ENCODE measurements at regions not wholly inside any gene's neighbourhood (a gene's known extent, or its start where the extent isn't known, plus 50 kb on each side); places are given as distances from the start of the nearest gene placed in this dataset.

DNA sequence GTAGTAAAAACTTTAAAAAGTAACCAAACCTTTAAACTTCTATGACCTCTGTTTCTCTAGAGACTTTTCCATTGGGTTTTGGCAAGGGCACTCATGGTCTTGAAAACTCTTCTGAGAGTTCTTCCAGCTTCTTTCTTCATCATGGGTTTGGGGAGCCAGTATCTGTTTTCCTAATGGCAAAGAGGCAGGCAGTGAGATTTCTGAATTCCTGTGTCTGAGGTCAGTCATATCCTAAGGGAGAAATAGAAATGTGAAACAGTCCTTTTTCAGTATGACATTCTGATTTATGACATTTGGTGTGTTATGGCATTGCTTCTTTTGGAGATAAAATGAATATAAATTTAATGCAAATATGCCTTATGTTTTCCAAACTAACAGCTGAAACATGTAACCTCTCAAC lies 518.5 kb upstream of the MARCKS start:
- TF ChIP-seq, protein P1, sequence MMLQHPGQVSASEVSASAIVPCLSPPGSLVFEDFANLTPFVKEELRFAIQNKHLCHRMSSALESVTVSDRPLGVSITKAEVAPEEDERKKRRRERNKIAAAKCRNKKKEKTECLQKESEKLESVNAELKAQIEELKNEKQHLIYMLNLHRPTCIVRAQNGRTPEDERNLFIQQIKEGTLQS (IDR thresholded peaks at IDR 0.05): no peak
- TF ChIP-seq GABPA (IDR thresholded peaks at IDR 0.05 in 1 of 2, conservative IDR thresholded peaks at IDR 0.05 in 1 of 2) (no peak), RXRA (IDR thresholded peaks at IDR 0.05) (no peak), TAF1 (conservative IDR thresholded peaks at IDR 0.05) (no peak), NR2F2 (IDR thresholded peaks at IDR 0.05) (no peak), FOXA1 (IDR thresholded peaks at IDR 0.05) (no peak), HNF4A (conservative IDR thresholded peaks at IDR 0.05) (no peak), HNF4G (IDR thresholded peaks at IDR 0.05) (no peak), YY1 (IDR thresholded peaks at IDR 0.05) (no peak), RAD21 (IDR thresholded peaks at IDR 0.05) (no peak), FOXA2 (IDR thresholded peaks at IDR 0.05) (no peak), SP1 (IDR thresholded peaks at IDR 0.05) (no peak), JUND (IDR thresholded peaks at IDR 0.05) (no peak), EGR1 (IDR thresholded peaks at IDR 0.05; ENCODE audit: low read depth in 2 of 2) (no peak)
- TF ChIP-seq, protein P2, sequence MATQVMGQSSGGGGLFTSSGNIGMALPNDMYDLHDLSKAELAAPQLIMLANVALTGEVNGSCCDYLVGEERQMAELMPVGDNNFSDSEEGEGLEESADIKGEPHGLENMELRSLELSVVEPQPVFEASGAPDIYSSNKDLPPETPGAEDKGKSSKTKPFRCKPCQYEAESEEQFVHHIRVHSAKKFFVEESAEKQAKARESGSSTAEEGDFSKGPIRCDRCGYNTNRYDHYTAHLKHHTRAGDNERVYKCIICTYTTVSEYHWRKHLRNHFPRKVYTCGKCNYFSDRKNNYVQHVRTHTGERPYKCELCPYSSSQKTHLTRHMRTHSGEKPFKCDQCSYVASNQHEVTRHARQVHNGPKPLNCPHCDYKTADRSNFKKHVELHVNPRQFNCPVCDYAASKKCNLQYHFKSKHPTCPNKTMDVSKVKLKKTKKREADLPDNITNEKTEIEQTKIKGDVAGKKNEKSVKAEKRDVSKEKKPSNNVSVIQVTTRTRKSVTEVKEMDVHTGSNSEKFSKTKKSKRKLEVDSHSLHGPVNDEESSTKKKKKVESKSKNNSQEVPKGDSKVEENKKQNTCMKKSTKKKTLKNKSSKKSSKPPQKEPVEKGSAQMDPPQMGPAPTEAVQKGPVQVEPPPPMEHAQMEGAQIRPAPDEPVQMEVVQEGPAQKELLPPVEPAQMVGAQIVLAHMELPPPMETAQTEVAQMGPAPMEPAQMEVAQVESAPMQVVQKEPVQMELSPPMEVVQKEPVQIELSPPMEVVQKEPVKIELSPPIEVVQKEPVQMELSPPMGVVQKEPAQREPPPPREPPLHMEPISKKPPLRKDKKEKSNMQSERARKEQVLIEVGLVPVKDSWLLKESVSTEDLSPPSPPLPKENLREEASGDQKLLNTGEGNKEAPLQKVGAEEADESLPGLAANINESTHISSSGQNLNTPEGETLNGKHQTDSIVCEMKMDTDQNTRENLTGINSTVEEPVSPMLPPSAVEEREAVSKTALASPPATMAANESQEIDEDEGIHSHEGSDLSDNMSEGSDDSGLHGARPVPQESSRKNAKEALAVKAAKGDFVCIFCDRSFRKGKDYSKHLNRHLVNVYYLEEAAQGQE (IDR thresholded peaks at IDR 0.05): no peak
- TF ChIP-seq, protein P3, sequence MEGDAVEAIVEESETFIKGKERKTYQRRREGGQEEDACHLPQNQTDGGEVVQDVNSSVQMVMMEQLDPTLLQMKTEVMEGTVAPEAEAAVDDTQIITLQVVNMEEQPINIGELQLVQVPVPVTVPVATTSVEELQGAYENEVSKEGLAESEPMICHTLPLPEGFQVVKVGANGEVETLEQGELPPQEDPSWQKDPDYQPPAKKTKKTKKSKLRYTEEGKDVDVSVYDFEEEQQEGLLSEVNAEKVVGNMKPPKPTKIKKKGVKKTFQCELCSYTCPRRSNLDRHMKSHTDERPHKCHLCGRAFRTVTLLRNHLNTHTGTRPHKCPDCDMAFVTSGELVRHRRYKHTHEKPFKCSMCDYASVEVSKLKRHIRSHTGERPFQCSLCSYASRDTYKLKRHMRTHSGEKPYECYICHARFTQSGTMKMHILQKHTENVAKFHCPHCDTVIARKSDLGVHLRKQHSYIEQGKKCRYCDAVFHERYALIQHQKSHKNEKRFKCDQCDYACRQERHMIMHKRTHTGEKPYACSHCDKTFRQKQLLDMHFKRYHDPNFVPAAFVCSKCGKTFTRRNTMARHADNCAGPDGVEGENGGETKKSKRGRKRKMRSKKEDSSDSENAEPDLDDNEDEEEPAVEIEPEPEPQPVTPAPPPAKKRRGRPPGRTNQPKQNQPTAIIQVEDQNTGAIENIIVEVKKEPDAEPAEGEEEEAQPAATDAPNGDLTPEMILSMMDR (IDR thresholded peaks at IDR 0.05; ENCODE audit: low read depth, low read length, missing input control): no peak
- TF ChIP-seq, protein P4, sequence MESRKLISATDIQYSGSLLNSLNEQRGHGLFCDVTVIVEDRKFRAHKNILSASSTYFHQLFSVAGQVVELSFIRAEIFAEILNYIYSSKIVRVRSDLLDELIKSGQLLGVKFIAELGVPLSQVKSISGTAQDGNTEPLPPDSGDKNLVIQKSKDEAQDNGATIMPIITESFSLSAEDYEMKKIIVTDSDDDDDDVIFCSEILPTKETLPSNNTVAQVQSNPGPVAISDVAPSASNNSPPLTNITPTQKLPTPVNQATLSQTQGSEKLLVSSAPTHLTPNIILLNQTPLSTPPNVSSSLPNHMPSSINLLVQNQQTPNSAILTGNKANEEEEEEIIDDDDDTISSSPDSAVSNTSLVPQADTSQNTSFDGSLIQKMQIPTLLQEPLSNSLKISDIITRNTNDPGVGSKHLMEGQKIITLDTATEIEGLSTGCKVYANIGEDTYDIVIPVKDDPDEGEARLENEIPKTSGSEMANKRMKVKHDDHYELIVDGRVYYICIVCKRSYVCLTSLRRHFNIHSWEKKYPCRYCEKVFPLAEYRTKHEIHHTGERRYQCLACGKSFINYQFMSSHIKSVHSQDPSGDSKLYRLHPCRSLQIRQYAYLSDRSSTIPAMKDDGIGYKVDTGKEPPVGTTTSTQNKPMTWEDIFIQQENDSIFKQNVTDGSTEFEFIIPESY (IDR thresholded peaks at IDR 0.05): no peak
- TF ChIP-seq, protein P5, sequence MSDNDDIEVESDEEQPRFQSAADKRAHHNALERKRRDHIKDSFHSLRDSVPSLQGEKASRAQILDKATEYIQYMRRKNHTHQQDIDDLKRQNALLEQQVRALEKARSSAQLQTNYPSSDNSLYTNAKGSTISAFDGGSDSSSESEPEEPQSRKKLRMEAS (IDR thresholded peaks at IDR 0.05): no peak
- Histone ChIP-seq H3K9me3 (ENCODE audit: control insufficient read depth in 4 of 4, low read length in 3 of 4) (no peaks in the 10 kb centered on the region), H3K36me3 (ENCODE audit: control insufficient read depth in 4 of 4, insufficient read depth in 3 of 4, low read depth in 1 of 4, low read length in 3 of 4) (no peaks in the 10 kb centered on the region), H3K9ac (ENCODE audit: low read depth in 1 of 2, low read length in 2 of 2) (no peak overlapping the region), H3K27me3 (ENCODE audit: control insufficient read depth in 4 of 4, insufficient read depth in 4 of 4, low read length in 3 of 4) (no peaks in the 10 kb centered on the region), H3K4me1 (ENCODE audit: control insufficient read depth in 4 of 4, insufficient read depth in 4 of 4, low read length in 3 of 4) (no peaks in the 10 kb centered on the region), H3K4me3 (ENCODE audit: low read depth in 1 of 3, low read length in 3 of 3) (no peak overlapping the region), H3K27ac (ENCODE audit: low read depth in 1 of 2, low read length in 2 of 2) (no peak overlapping the region)
- DNase-seq (ENCODE audit: low spot score): no peak

DNA sequence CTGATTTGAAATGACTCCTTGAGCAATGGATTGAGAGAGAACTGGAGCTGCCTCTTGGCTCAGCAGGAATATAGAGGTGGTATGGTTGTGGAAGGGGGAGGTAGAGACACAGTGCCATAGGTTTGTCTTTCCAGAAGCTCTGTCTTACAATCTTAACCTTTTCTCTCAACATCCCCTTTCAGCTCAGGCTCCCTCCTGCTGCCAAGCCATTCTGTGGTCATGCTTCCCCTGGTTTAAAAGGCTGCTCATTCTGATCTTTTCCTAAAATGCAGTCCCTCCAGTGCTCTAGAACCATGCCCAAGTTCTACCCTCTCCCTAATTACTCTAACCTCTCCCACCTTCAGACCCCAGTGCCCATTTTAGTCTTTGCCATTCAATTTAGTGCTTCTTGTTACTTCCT lies 517.9 kb upstream of the MARCKS start:
- TF ChIP-seq, protein P3 (IDR thresholded peaks at IDR 0.05; ENCODE audit: low read depth, low read length, missing input control): no peak
- no peak for TF ChIP-seq TAF1 (conservative IDR thresholded peaks at IDR 0.05)
- TF ChIP-seq FOXA1 (IDR thresholded peaks at IDR 0.05): no peak
- TF ChIP-seq, protein P1 (IDR thresholded peaks at IDR 0.05): no peak
- TF ChIP-seq, protein P5 (IDR thresholded peaks at IDR 0.05): no peak
- TF ChIP-seq EGR1 (IDR thresholded peaks at IDR 0.05; ENCODE audit: low read depth in 2 of 2): no peak
- no peak for TF ChIP-seq FOXA2 (IDR thresholded peaks at IDR 0.05)
- no peaks in the 10 kb centered on the region for H3K36me3 ChIP-seq (ENCODE audit: control insufficient read depth in 4 of 4, insufficient read depth in 3 of 4, low read depth in 1 of 4, low read length in 3 of 4)
- no peak overlapping the region for H3K4me3 ChIP-seq (ENCODE audit: low read depth in 1 of 3, low read length in 3 of 3)
- H3K27ac ChIP-seq (ENCODE audit: low read depth in 1 of 2, low read length in 2 of 2): no peak overlapping the region
- H3K9me3 ChIP-seq (ENCODE audit: control insufficient read depth in 4 of 4, low read length in 3 of 4): no peaks in the 10 kb centered on the region
- H3K9ac ChIP-seq (ENCODE audit: low read depth in 1 of 2, low read length in 2 of 2): no peak overlapping the region
- no peak for DNase-seq (ENCODE audit: low spot score)
- no peaks in the 10 kb centered on the region for H3K27me3 ChIP-seq (ENCODE audit: control insufficient read depth in 4 of 4, insufficient read depth in 4 of 4, low read length in 3 of 4)
- H3K4me1 ChIP-seq (ENCODE audit: control insufficient read depth in 4 of 4, insufficient read depth in 4 of 4, low read length in 3 of 4): no peaks in the 10 kb centered on the region
